OCI-LY1 (cell line): ENCODE measurements at regions not wholly inside any gene's neighbourhood (a gene's known extent, or its start where the extent isn't known, plus 50 kb on each side); places are given as distances from the start of the nearest gene placed in this dataset.

Source experiments
- EZH2 ChIP-seq: fragments of 200-600 bp; sonication (generic), shearing (Covaris generic); IDR thresholded peaks from 2 replicates; pipeline ENCODE4 v1.8.0; 2017; ENCODE audit warnings: borderline replicate concordance, mixed run types, mild to moderate bottlenecking, antibody characterized with exemption, low read length, moderate library complexity, mixed read lengths
- TF ChIP-seq, protein P1 (sequence below): fragments of 200-600 bp; sonication (generic), shearing (Covaris generic); IDR thresholded peaks from 2 replicates; pipeline ENCODE4 v1.5.1; 2017; ENCODE audit warnings: mild to moderate bottlenecking, antibody characterized with exemption, low read length, moderate library complexity, mixed read lengths

DNA sequence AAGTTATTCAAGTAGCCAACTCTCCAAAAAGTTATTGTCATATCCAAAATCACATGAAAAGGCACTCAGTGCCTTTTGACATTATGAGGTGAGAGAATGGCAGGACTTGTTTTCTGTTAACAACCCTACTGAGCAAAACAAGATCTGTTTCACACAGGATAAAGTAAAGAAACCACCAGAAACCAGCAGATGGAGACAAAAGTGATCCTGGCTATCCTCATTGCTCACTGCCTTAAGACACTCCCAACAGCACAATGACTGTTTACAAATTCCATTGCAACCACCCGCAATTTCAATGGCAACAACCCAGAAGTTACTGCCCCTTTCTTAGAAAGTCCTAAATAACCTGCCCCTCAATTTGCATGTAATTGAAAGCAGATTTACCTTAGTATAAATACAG, 352.6 kb upstream of the NDN start:
- TF ChIP-seq, protein P1, sequence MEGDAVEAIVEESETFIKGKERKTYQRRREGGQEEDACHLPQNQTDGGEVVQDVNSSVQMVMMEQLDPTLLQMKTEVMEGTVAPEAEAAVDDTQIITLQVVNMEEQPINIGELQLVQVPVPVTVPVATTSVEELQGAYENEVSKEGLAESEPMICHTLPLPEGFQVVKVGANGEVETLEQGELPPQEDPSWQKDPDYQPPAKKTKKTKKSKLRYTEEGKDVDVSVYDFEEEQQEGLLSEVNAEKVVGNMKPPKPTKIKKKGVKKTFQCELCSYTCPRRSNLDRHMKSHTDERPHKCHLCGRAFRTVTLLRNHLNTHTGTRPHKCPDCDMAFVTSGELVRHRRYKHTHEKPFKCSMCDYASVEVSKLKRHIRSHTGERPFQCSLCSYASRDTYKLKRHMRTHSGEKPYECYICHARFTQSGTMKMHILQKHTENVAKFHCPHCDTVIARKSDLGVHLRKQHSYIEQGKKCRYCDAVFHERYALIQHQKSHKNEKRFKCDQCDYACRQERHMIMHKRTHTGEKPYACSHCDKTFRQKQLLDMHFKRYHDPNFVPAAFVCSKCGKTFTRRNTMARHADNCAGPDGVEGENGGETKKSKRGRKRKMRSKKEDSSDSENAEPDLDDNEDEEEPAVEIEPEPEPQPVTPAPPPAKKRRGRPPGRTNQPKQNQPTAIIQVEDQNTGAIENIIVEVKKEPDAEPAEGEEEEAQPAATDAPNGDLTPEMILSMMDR, result no peak
- TF ChIP-seq EZH2, result no peak
